ENCODE measurements at regions not wholly inside any gene's neighbourhood (a gene's known extent, or its start where the extent isn't known, plus 50 kb on each side); places are given as distances from the start of the nearest gene placed in this dataset.

- TF ChIP-seq POLR2A (IDR thresholded peaks at IDR 0.05; ENCODE audit: low read depth, low read length) (no peak), POLR2AphosphoS5 (IDR thresholded peaks at IDR 0.05; ENCODE audit: low read depth, low read length) (no peak), TAF1 (IDR thresholded peaks at IDR 0.05; ENCODE audit: low read depth, low read length) (no peak), PAX5 (IDR thresholded peaks at IDR 0.05; ENCODE audit: insufficient read depth, low read length, severe bottlenecking) (no peak)
Measured at GRCh38 chr10:46170789-46171188, 116.0 kb upstream of the ANTXRL start.

Data from GM12891 (cell line).